HepG2 (cell line): ENCODE measurements at regions not wholly inside any gene's neighbourhood (a gene's known extent, or its start where the extent isn't known, plus 50 kb on each side); places are given as distances from the start of the nearest gene placed in this dataset.

ENCODE experiments used
- ATAC-seq: fragments of 200-7000 bp; cut with Tn5 transposase; 3 replicates; pipeline ENCODE4 v1.9.1; 2020; ENCODE audit warnings: mild to moderate bottlenecking, moderate library complexity
- BruUV-seq: library from RNA; stranded (reverse); fragments of 400-500 nt; replicated peaks from 2 replicates; lab custom pipeline; 2021; lab: Mats Ljungman, UMichigan
- CTCF ChIA-PET: fragments of 300-600 bp; formaldehyde crosslinking; extraction: SDS; loops from one replicate; lab custom pipeline; 2021; ENCODE audit warnings: low total read pairs, inconsistent platforms, low intra/inter-chr PET ratio; lab: Yijun Ruan, JAX
- POLR2A ChIA-PET: fragments of 350-600 bp; sonication (Branson Sonifier 250); formaldehyde crosslinking; loops from one replicate; lab custom pipeline; 2020; ENCODE audit warnings: antibody characterized with exemption, inconsistent platforms; lab: Yijun Ruan, JAX
- DNase-seq: peaks from one replicate; pipeline ENCODE4 v3.0.0-alpha.2; 2015; ENCODE audit warnings: low spot score
- FAIRE-seq: peaks from 3 replicates; lab custom pipeline; 2011; peaks lifted over from hg19 to GRCh38; lab: Jason Lieb, UNC
- H2AFZ ChIP-seq: one replicate; pipeline ENCODE4 v1.6.1; 2011; ENCODE audit warnings: low read length, inconsistent platforms
- H3K27ac ChIP-seq: fragments of 300-600 bp; 3 replicates; pipeline ENCODE4 v1.8.0; 2011; ENCODE audit warnings: mixed run types, mild to moderate bottlenecking, mixed read lengths, low read length, inconsistent platforms; ENCODE audit not compliant: insufficient read depth; ENCODE audit errors: extremely low read length
- H3K27me3 ChIP-seq, 2 experiments: fragments of 200-600 bp in 1 of 2; 2 replicates in 1 of 2; 3 replicates in 1 of 2; pipeline versions ENCODE4 v1.6.0 to v1.8.0; 2011; ENCODE audit warnings: low read length in 2 of 2, mild to moderate bottlenecking in 2 of 2, moderate library complexity in 2 of 2, inconsistent platforms in 1 of 2; ENCODE audit not compliant: insufficient read depth in 2 of 2, control insufficient read depth in 1 of 2
- H3K36me3 ChIP-seq, 2 experiments: fragments of 200-600 bp in 1 of 2; replicated peaks in 1 of 2; 2 replicates in 1 of 2; 3 replicates in 1 of 2; pipeline versions ENCODE4 v1.5.1 to v1.8.0; 2011; ENCODE audit warnings: low read length in 2 of 2, inconsistent platforms in 1 of 2; ENCODE audit not compliant: insufficient read depth in 2 of 2, control insufficient read depth in 1 of 2
- H3K4me1 ChIP-seq: 2 replicates; pipeline ENCODE4 v1.5.1; 2012; ENCODE audit warnings: low read length, inconsistent platforms; ENCODE audit not compliant: insufficient read depth
- H3K4me2 ChIP-seq: 2 replicates; pipeline ENCODE4 v1.6.0; 2011; ENCODE audit warnings: low read depth, low read length, inconsistent platforms
- H3K4me3 ChIP-seq, 3 experiments: fragments of 200-600 bp in 1 of 3; sonication (generic), shearing (Covaris generic) in 1 of 3; replicated peaks in 1 of 3; 2 replicates each; pipeline ENCODE4 v1.5.1; 2011 to 2016; ENCODE audit warnings: low read length in 3 of 3, inconsistent platforms in 2 of 3, low read depth in 2 of 3, mild to moderate bottlenecking in 2 of 3, control low read depth in 1 of 3, mixed read lengths in 1 of 3; ENCODE audit not compliant: insufficient read depth in 1 of 3
- H3K79me2 ChIP-seq: one replicate; pipeline ENCODE4 v1.6.1; 2011; ENCODE audit warnings: low read length, inconsistent platforms; ENCODE audit not compliant: insufficient read depth
- H3K9ac ChIP-seq: 2 replicates; pipeline ENCODE4 v1.6.0; 2011; ENCODE audit warnings: mild to moderate bottlenecking, low read depth, low read length, inconsistent platforms; ENCODE audit not compliant: insufficient read depth
- H3K9me3 ChIP-seq: 2 replicates; pipeline ENCODE4 v1.5.1; 2012; ENCODE audit warnings: mild to moderate bottlenecking, low read length
- H4K20me1 ChIP-seq: 2 replicates; pipeline ENCODE4 v1.6.0; 2011; ENCODE audit warnings: inconsistent platforms, mild to moderate bottlenecking, low read length, moderate library complexity; ENCODE audit not compliant: insufficient read depth
- HMG20B ChIP-seq: conservative IDR thresholded peaks from 2 replicates; pipeline ENCODE4 v1.6.1; 2016; ENCODE audit warnings: missing genetic modification reagents, missing compliant biosample characterization
- HOXD1 ChIP-seq: sonication (generic); formaldehyde crosslinking; IDR thresholded peaks from 2 replicates; pipeline ENCODE4 v1.5.0; 2020; ENCODE audit warnings: missing genetic modification reagents
- MTF2 ChIP-seq: sonication (generic); formaldehyde crosslinking; IDR thresholded peaks from 2 replicates; pipeline ENCODE4 v1.5.0; 2020; ENCODE audit warnings: missing genetic modification reagents, borderline replicate concordance
- NCOA5 ChIP-seq: sonication (generic); formaldehyde crosslinking; IDR thresholded peaks from 2 replicates; pipeline ENCODE4 v1.4.0; 2020; ENCODE audit warnings: missing genetic modification reagents
- PHF21A ChIP-seq: sonication (generic); formaldehyde crosslinking; IDR thresholded peaks from 2 replicates; pipeline ENCODE4 v1.5.0; 2020; ENCODE audit warnings: mild to moderate bottlenecking, missing genetic modification reagents
- STAG1 ChIP-seq: sonication (generic); formaldehyde crosslinking; IDR thresholded peaks from 2 replicates; pipeline ENCODE4 v1.4.0; 2020; ENCODE audit warnings: missing genetic modification reagents
- ZBTB3 ChIP-seq: sonication (generic); formaldehyde crosslinking; IDR thresholded peaks from 2 replicates; pipeline ENCODE4 v1.4.0; 2020; ENCODE audit warnings: low read depth, mild to moderate bottlenecking, moderate library complexity, missing genetic modification reagents, borderline replicate concordance
- ZNF510 ChIP-seq: sonication (generic); formaldehyde crosslinking; IDR thresholded peaks from 2 replicates; pipeline ENCODE4 v1.4.0; 2020; ENCODE audit warnings: low read depth, mild to moderate bottlenecking, missing genetic modification reagents
- ZNF75D ChIP-seq: sonication (generic); formaldehyde crosslinking; IDR thresholded peaks from 2 replicates; pipeline ENCODE4 v1.8.1; 2023; ENCODE audit warnings: missing genetic modification reagents, mild to moderate bottlenecking, borderline replicate concordance
- ZNF83 ChIP-seq: sonication (generic); formaldehyde crosslinking; IDR thresholded peaks from 2 replicates; pipeline ENCODE4 v1.4.0; 2020; ENCODE audit warnings: missing genetic modification reagents, mild to moderate bottlenecking, borderline replicate concordance
- WGBS: methylation state at CpG from one replicate; pipeline ENCODE4 v1.1.6; 2017; ENCODE audit warnings: low lambda C conversion rate; 5-methylcytosine and 5-hydroxymethylcytosine counted together
- in situ Hi-C: cut with HindIII; loops from 2 replicates; pipeline ENCODE4 v1.10.0; 2017; ENCODE audit warnings: low pct_unique_long_range_greater_than_20kb; ENCODE audit not compliant: extremely low pct_ligation_motif_present
- intact Hi-C: fragments of 100-400 bp; cut with micrococcal nuclease; formaldehyde crosslinking; loops from one replicate; pipeline ENCODE4 v1.10.0; 2022; ENCODE audit not compliant: unreplicated experiment
- TF ChIP-seq, protein P1 (sequence below): sonication (generic); formaldehyde crosslinking; IDR thresholded peaks from 2 replicates; pipeline ENCODE4 v1.4.0; 2020; ENCODE audit warnings: mild to moderate bottlenecking, missing genetic modification reagents
- TF ChIP-seq, protein P2 (sequence below): sonication (generic); formaldehyde crosslinking; IDR thresholded peaks from 2 replicates; pipeline ENCODE4 v1.8.1; 2023; ENCODE audit warnings: mild to moderate bottlenecking, inconsistent platforms, moderate library complexity, missing genetic modification reagents, borderline replicate concordance
- TF ChIP-seq, protein P3 (sequence below): sonication (generic); formaldehyde crosslinking; IDR thresholded peaks from 2 replicates; pipeline ENCODE4 v1.4.0; 2020; ENCODE audit warnings: mild to moderate bottlenecking, missing genetic modification reagents
- TF ChIP-seq, protein P4 (sequence below): IDR thresholded peaks from 2 replicates; pipeline ENCODE4 v1.6.1; 2016; ENCODE audit warnings: missing genetic modification reagents, missing compliant biosample characterization
- TF ChIP-seq, protein P5 (sequence below): sonication (generic); formaldehyde crosslinking; IDR thresholded peaks from 2 replicates; pipeline ENCODE4 v1.5.0; 2020; ENCODE audit warnings: mild to moderate bottlenecking, missing genetic modification reagents

DNA sequence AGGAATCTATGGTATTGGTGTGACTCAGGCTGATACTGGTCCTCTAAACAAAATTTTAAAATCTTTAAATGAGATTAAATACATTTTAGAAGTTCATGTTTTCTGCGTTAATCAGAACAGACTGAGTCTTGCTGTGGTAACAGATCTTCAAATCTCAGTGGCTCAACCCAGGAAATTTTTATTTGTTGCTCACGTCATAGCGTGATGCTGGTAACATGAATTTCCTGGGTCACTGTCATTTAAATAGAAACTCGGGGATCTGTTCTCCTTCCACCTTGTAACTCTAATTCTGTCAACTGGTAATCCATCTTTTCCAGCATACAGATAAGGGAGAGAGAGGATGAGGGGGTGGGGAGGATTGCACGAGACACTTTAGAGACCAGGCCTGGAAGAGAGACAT, 90.0 kb downstream of the CDC42EP3 start:
- ATAC-seq (no peak), FAIRE-seq (no peak), DNase-seq (no peak)
- H3K36me3 ChIP-seq = no peaks in the 10 kb centered on the region
- H2AFZ ChIP-seq = no peak overlapping the region
- no peak overlapping the region for H3K4me2 ChIP-seq
- CTCF ChIA-PET = no interaction called here
- TF ChIP-seq ZBTB3 (CRISPR knock-in tag) = no peak
- TF ChIP-seq NCOA5 (CRISPR knock-in tag) = no peak
- TF ChIP-seq PHF21A (CRISPR knock-in tag) = no peak
- no peak for TF ChIP-seq MTF2 (CRISPR knock-in tag)
- no peak for TF ChIP-seq ZNF83 (CRISPR knock-in tag)
- TF ChIP-seq HOXD1 (CRISPR knock-in tag) = no peak
- TF ChIP-seq, protein P1, sequence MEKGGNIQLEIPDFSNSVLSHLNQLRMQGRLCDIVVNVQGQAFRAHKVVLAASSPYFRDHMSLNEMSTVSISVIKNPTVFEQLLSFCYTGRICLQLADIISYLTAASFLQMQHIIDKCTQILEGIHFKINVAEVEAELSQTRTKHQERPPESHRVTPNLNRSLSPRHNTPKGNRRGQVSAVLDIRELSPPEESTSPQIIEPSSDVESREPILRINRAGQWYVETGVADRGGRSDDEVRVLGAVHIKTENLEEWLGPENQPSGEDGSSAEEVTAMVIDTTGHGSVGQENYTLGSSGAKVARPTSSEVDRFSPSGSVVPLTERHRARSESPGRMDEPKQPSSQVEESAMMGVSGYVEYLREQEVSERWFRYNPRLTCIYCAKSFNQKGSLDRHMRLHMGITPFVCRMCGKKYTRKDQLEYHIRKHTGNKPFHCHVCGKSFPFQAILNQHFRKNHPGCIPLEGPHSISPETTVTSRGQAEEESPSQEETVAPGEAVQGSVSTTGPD = no peak
- TF ChIP-seq, protein P2, sequence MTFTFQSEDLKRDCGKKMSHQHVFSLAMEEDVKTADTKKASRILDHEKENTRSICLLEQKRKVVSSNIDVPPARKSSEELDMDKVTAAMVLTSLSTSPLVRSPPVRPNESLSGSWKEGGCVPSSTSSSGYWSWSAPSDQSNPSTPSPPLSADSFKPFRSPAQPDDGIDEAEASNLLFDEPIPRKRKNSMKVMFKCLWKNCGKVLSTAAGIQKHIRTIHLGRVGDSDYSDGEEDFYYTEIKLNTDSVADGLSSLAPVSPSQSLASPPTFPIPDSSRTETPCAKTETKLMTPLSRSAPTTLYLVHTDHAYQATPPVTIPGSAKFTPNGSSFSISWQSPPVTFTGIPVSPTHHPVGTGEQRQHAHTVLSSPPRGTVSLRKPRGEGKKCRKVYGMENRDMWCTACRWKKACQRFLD (CRISPR knock-in tag) = no peak
- TF ChIP-seq, protein P3, sequence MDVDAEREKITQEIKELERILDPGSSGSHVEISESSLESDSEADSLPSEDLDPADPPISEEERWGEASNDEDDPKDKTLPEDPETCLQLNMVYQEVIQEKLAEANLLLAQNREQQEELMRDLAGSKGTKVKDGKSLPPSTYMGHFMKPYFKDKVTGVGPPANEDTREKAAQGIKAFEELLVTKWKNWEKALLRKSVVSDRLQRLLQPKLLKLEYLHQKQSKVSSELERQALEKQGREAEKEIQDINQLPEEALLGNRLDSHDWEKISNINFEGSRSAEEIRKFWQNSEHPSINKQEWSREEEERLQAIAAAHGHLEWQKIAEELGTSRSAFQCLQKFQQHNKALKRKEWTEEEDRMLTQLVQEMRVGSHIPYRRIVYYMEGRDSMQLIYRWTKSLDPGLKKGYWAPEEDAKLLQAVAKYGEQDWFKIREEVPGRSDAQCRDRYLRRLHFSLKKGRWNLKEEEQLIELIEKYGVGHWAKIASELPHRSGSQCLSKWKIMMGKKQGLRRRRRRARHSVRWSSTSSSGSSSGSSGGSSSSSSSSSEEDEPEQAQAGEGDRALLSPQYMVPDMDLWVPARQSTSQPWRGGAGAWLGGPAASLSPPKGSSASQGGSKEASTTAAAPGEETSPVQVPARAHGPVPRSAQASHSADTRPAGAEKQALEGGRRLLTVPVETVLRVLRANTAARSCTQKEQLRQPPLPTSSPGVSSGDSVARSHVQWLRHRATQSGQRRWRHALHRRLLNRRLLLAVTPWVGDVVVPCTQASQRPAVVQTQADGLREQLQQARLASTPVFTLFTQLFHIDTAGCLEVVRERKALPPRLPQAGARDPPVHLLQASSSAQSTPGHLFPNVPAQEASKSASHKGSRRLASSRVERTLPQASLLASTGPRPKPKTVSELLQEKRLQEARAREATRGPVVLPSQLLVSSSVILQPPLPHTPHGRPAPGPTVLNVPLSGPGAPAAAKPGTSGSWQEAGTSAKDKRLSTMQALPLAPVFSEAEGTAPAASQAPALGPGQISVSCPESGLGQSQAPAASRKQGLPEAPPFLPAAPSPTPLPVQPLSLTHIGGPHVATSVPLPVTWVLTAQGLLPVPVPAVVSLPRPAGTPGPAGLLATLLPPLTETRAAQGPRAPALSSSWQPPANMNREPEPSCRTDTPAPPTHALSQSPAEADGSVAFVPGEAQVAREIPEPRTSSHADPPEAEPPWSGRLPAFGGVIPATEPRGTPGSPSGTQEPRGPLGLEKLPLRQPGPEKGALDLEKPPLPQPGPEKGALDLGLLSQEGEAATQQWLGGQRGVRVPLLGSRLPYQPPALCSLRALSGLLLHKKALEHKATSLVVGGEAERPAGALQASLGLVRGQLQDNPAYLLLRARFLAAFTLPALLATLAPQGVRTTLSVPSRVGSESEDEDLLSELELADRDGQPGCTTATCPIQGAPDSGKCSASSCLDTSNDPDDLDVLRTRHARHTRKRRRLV (CRISPR knock-in tag) = no peak
- TF ChIP-seq, protein P4, sequence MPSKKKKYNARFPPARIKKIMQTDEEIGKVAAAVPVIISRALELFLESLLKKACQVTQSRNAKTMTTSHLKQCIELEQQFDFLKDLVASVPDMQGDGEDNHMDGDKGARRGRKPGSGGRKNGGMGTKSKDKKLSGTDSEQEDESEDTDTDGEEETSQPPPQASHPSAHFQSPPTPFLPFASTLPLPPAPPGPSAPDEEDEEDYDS (CRISPR knock-in tag) = no peak
- no peak for TF ChIP-seq ZNF510 (CRISPR knock-in tag)
- no peak for TF ChIP-seq STAG1 (CRISPR knock-in tag)
- no peak for TF ChIP-seq ZNF75D (CRISPR knock-in tag)
- TF ChIP-seq, protein P5, sequence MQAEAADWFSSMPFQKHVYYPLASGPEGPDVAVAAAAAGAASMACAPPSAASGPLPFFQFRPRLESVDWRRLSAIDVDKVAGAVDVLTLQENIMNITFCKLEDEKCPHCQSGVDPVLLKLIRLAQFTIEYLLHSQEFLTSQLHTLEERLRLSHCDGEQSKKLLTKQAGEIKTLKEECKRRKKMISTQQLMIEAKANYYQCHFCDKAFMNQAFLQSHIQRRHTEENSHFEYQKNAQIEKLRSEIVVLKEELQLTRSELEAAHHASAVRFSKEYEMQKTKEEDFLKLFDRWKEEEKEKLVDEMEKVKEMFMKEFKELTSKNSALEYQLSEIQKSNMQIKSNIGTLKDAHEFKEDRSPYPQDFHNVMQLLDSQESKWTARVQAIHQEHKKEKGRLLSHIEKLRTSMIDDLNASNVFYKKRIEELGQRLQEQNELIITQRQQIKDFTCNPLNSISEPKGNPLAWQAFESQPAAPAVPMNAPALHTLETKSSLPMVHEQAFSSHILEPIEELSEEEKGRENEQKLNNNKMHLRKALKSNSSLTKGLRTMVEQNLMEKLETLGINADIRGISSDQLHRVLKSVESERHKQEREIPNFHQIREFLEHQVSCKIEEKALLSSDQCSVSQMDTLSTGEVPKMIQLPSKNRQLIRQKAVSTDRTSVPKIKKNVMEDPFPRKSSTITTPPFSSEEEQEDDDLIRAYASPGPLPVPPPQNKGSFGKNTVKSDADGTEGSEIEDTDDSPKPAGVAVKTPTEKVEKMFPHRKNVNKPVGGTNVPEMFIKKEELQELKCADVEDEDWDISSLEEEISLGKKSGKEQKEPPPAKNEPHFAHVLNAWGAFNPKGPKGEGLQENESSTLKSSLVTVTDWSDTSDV (CRISPR knock-in tag) = no peak
- TF ChIP-seq HMG20B (CRISPR knock-in tag) = no peak
- H3K9me3 ChIP-seq = no peaks in the 10 kb centered on the region
- in situ Hi-C loops (no loop called here), intact Hi-C loops (no loop called here)
- H3K79me2 ChIP-seq = no peaks in the 10 kb centered on the region
- 25% methylated on average over 5 of the region's 5 CpGs for WGBS
- H4K20me1 ChIP-seq = no peaks in the 10 kb centered on the region
- no TSS peak for BruUV-seq
- no peaks in the 10 kb centered on the region for H3K4me1 ChIP-seq
- POLR2A ChIA-PET = no interaction called here
- no peak overlapping the region for H3K27ac ChIP-seq
- H3K27me3 ChIP-seq = peaks cover 0 to 13% of the 10 kb centered on the region in 2 experiments; a peak in 3 of 5 replicates
- no peak overlapping the region for H3K4me3 ChIP-seq
- H3K9ac ChIP-seq = no peak overlapping the region
